DND-41 (cell line): ENCODE measurements at regions not wholly inside any gene's neighbourhood (a gene's known extent, or its start where the extent isn't known, plus 50 kb on each side); places are given as distances from the start of the nearest gene placed in this dataset.

Source experiments
- CTCF ChIP-seq: IDR thresholded peaks from 2 replicates; pipeline ENCODE4 v1.5.1; 2012; ENCODE audit warnings: borderline replicate concordance, low read length, moderate library complexity, mild to moderate bottlenecking; ENCODE audit not compliant: poor library complexity, severe bottlenecking; ENCODE audit errors: extremely low read depth
- EZH2 ChIP-seq: IDR thresholded peaks from 3 replicates; pipeline ENCODE4 v1.6.1; 2012; ENCODE audit warnings: borderline replicate concordance, low read depth, mild to moderate bottlenecking, moderate library complexity, low read length, inconsistent platforms; ENCODE audit not compliant: severe bottlenecking

GRCh38 chr12:125892276-125892675 lies 827.0 kb downstream of the AACS start:
- TF ChIP-seq CTCF (no peak), EZH2 (no peak)
